Suprapubic skin (tissue), 4 donors: ENCODE measurements at regions not wholly inside any gene's neighbourhood (a gene's known extent, or its start where the extent isn't known, plus 50 kb on each side); places are given as distances from the start of the nearest gene placed in this dataset.

Experiments used
- DNase-seq, 2 donors: peaks; one replicate each; pipeline ENCODE4 v3.0.0-alpha.2; 2019; ENCODE audit warnings: low spot score in 2 of 2
- H3K27ac ChIP-seq: fragments of 200-600 bp; sonication (generic); one replicate; pipeline ENCODE4 v1.5.1; 2019
- H3K27me3 ChIP-seq: fragments of 200-600 bp; sonication (generic); one replicate; pipeline ENCODE4 v1.5.1; 2019
- H3K36me3 ChIP-seq: fragments of 200-600 bp; sonication (generic); one replicate; pipeline ENCODE4 v1.5.1; 2019
- H3K4me1 ChIP-seq: fragments of 200-600 bp; sonication (generic); one replicate; pipeline ENCODE4 v1.5.1; 2019
- H3K4me3 ChIP-seq: fragments of 200-600 bp; sonication (generic); one replicate; pipeline ENCODE4 v1.5.1; 2019; ENCODE audit warnings: mild to moderate bottlenecking
- H3K9me3 ChIP-seq: fragments of 200-600 bp; sonication (generic); one replicate; pipeline ENCODE4 v1.5.1; 2019
- CTCF ChIP-seq, 2 donors: fragments of 200-600 bp in 1 of 2; fragments of 450-650 bp in 1 of 2; sonication (generic) in 1 of 2; IDR thresholded peaks; one replicate each; pipeline ENCODE4 v1.5.1; 2016 to 2019; ENCODE audit warnings: antibody characterized with exemption in 2 of 2, mild to moderate bottlenecking in 1 of 2, moderate library complexity in 1 of 2
- EP300 ChIP-seq: sonication (generic); formaldehyde crosslinking; IDR thresholded peaks from one replicate; pipeline ENCODE4 v1.6.1; 2017; ENCODE audit warnings: antibody characterized with exemption
- POLR2A ChIP-seq, 2 donors: fragments of 450-650 bp; IDR thresholded peaks; one replicate each; pipeline ENCODE4 v1.6.1; 2017; ENCODE audit warnings: antibody characterized with exemption in 2 of 2, mild to moderate bottlenecking in 2 of 2, moderate library complexity in 2 of 2
- POLR2AphosphoS5 ChIP-seq, 3 donors: sonication (generic); formaldehyde crosslinking; IDR thresholded peaks; one replicate each; pipeline ENCODE4 v1.6.1; 2017; ENCODE audit warnings: antibody characterized with exemption in 3 of 3
- WGBS: methylation state at CpG from one replicate; pipeline ENCODE4 v1.1.5; 2018; 5-methylcytosine and 5-hydroxymethylcytosine counted together

GRCh38 chr14:49456589-49456988 lies 129.6 kb downstream of the RPS29 start:
- H3K27ac ChIP-seq = no peak overlapping the region
- DNase-seq = no peak
- H3K9me3 ChIP-seq = no peaks in the 10 kb centered on the region
- H3K36me3 ChIP-seq = no peaks in the 10 kb centered on the region
- H3K4me1 ChIP-seq = no peaks in the 10 kb centered on the region
- 88% methylated on average over 2 of the region's 2 CpGs for whole genome bisulfite sequencing
- H3K27me3 ChIP-seq = no peaks in the 10 kb centered on the region
- no peak overlapping the region for H3K4me3 ChIP-seq
- no peak for TF ChIP-seq CTCF (IDR thresholded peaks at IDR 0.05)
- TF ChIP-seq POLR2A (IDR thresholded peaks at IDR 0.05) = no peak
- no peak for TF ChIP-seq POLR2AphosphoS5 (IDR thresholded peaks at IDR 0.05)
- no peak for TF ChIP-seq EP300

- no peak for DNase-seq
- WGBS = 75% methylated on average over 10 of the region's 10 CpGs
- H3K4me1 ChIP-seq = no peaks in the 10 kb centered on the region
Measured at GRCh38 chr14:49451938-49452337, 134.2 kb downstream of the RPS29 start.

GRCh38 chr14:49449749-49450148 lies 136.4 kb downstream of the RPS29 start:
- Histone ChIP-seq H3K27ac (no peak overlapping the region), H3K36me3 (no peaks in the 10 kb centered on the region), H3K27me3 (no peaks in the 10 kb centered on the region), H3K9me3 (peaks cover 7% of the 10 kb centered on the region), H3K4me3 (no peak overlapping the region), H3K4me1 (no peaks in the 10 kb centered on the region)
- 87% methylated on average over 2 of the region's 2 CpGs for WGBS
- no peak for TF ChIP-seq POLR2AphosphoS5 (IDR thresholded peaks at IDR 0.05)
- no peak for TF ChIP-seq POLR2A (IDR thresholded peaks at IDR 0.05)
- TF ChIP-seq CTCF (IDR thresholded peaks at IDR 0.05) = no peak
- TF ChIP-seq EP300 = no peak
- no peak for DNase-seq

More at GRCh38 chr14:49451938-49452337, 134.2 kb downstream of the RPS29 start:
- Histone ChIP-seq H3K4me3 (no peak overlapping the region), H3K36me3 (no peaks in the 10 kb centered on the region), H3K27ac (no peak overlapping the region), H3K9me3 (peaks cover 7% of the 10 kb centered on the region), H3K27me3 (no peaks in the 10 kb centered on the region)
- TF ChIP-seq CTCF (IDR thresholded peaks at IDR 0.05) (no peak), POLR2AphosphoS5 (IDR thresholded peaks at IDR 0.05) (no peak)

GRCh38 chr14:49447540-49448107 lies 138.6 kb downstream of the RPS29 start:
- peaks cover 7% of the 10 kb centered on the region for H3K9me3 ChIP-seq
- no peak for DNase-seq
- H3K4me1 ChIP-seq = no peaks in the 10 kb centered on the region
- no peaks in the 10 kb centered on the region for H3K27me3 ChIP-seq
- H3K27ac ChIP-seq = no peak overlapping the region
- H3K4me3 ChIP-seq = no peak overlapping the region
- no peaks in the 10 kb centered on the region for H3K36me3 ChIP-seq
- TF ChIP-seq EP300 (no peak), POLR2A (IDR thresholded peaks at IDR 0.05) (no peak), CTCF (IDR thresholded peaks at IDR 0.05) (no peak)
- WGBS = 45% methylated on average over 1 of the region's 1 CpG

- H3K4me1 ChIP-seq = no peaks in the 10 kb centered on the region
- WGBS = 77% methylated on average over 2 of the region's 2 CpGs
- TF ChIP-seq POLR2A (IDR thresholded peaks at IDR 0.05) (no peak), POLR2AphosphoS5 (IDR thresholded peaks at IDR 0.05) (no peak), EP300 (no peak), CTCF (IDR thresholded peaks at IDR 0.05) (no peak)
- no peak for DNase-seq
- H3K36me3 ChIP-seq = no peaks in the 10 kb centered on the region
- peaks cover 7% of the 10 kb centered on the region for H3K9me3 ChIP-seq
- H3K4me3 ChIP-seq = no peak overlapping the region
- no peak overlapping the region for H3K27ac ChIP-seq
- H3K27me3 ChIP-seq = no peaks in the 10 kb centered on the region
Measured at GRCh38 chr14:49446801-49447200, 139.4 kb downstream of the RPS29 start.
